ENCODE measurements at regions not wholly inside any gene's neighbourhood (a gene's known extent, or its start where the extent isn't known, plus 50 kb on each side); places are given as distances from the start of the nearest gene placed in this dataset.

GRCh38 chr22:47784991-47785390 lies 1022.5 kb downstream of the TBC1D22A start:
- no peaks in the 10 kb centered on the region for H3K36me3 ChIP-seq

DNA sequence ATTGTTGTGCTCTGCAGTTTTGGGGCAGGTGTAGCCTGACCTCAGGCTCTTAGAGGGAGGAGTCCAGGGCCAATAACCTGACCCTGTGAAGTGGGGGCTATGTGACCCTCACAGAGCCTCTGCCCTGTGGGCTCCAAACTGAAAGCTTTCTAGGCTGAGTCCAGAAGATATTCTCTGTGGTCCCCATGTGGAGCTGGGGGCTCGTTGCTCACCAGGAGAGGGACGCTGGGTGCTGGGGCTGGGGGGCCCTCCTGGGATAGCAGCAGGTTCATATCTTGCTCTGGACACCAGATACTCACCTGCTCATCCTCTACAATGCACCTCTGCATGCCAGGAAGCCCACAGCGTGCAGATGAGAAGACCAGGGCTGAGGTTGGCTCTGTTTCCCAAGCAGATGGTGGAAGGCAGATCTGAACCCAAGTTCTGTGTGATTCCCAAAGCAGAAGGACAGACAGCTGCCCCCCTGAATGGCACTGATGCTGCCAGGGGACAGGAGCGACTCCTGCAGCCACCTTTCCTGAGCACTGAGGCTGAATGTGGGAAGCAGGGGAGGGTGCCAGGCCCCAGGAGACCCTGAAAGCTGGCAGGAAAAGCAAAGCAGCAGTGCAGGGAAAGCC lies 1022.0 kb downstream of the TBC1D22A start:
- Histone ChIP-seq H3K27ac (no peak overlapping the region), H3K9me3 (peaks cover 0 to 17% of the 10 kb centered on the region in 2 donors), H3K36me3 (no peaks in the 10 kb centered on the region), H3K4me3 (no peak overlapping the region), H3K4me1 (no peaks in the 10 kb centered on the region), H3K27me3 (peaks cover 0 to 62% of the 10 kb centered on the region in 2 donors)
- no peak for TF ChIP-seq CTCF (IDR thresholded peaks at IDR 0.05)
- intact Hi-C loops (cut with DNase I), result no loop called here
- DNase-seq (no peak), ATAC-seq (no peak)

More at GRCh38 chr22:47784991-47785390, 1022.5 kb downstream of the TBC1D22A start:
- peaks cover 0 to 17% of the 10 kb centered on the region in 2 donors for H3K9me3 ChIP-seq
- no peak overlapping the region for H3K4me3 ChIP-seq
- intact Hi-C loops (cut with DNase I), result no loop called here
- H3K27me3 ChIP-seq, result peaks cover 0 to 62% of the 10 kb centered on the region in 2 donors
- H3K27ac ChIP-seq, result no peak overlapping the region
- TF ChIP-seq CTCF (IDR thresholded peaks at IDR 0.05), result no peak
- H3K4me1 ChIP-seq, result no peaks in the 10 kb centered on the region
- DNase-seq, result no peak
- no peak for ATAC-seq

DNA sequence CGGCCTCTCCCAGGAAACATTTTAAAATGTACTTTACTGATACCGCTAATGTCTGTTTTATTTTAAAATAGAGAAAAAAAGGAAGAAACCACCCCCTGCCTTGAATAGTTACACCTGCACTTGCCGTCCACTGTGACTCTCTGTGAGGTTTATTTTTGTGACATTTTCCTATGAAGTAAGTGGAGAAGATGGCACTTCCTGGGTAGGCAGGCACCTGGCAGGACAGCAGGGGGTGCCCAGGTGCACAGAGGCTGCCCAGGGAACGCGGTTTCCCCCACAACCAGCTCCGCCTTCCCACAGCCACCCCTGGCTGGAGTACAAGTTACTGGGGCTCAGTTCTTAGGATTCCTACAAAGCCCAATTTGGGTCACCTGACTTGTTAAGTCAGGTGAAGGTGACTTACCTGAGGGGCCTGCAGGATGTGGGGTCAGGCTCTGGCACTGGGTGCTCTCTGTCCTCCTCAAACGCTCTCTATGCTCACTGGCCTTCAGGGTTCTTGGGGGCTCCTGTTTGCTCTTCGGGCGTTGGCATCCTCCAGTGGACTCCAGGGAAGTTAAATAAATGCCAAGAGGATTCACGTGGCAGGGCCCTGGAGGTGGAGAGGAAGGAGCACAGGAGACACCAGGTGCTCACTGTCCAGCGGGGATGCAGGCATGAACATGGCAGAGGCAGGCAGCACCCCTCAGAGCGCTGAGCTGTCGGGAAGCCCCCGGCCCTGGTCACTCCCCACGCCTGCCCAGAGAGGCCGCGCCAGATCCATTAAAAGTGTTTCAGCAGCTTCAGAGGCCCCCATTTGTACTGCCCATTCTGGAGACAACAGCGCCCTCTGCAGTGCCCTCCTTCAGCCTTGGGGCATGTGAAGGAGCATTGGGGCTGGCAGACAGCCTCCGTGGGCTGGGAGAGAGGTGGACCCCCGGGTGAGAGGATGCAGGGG lies 1021.2 kb downstream of the TBC1D22A start:
- ATAC-seq (no peak), DNase-seq (no peak)
- H3K36me3 ChIP-seq, result no peaks in the 10 kb centered on the region
- H3K4me3 ChIP-seq, result no peak overlapping the region
- H3K9me3 ChIP-seq, result peaks cover 0 to 17% of the 10 kb centered on the region in 2 donors
- peaks cover 0 to 62% of the 10 kb centered on the region in 2 donors for H3K27me3 ChIP-seq
- no peak for TF ChIP-seq CTCF (IDR thresholded peaks at IDR 0.05)
- no peaks in the 10 kb centered on the region for H3K4me1 ChIP-seq
- intact Hi-C loops (cut with DNase I), result no loop called here
- no peak overlapping the region for H3K27ac ChIP-seq

DNA sequence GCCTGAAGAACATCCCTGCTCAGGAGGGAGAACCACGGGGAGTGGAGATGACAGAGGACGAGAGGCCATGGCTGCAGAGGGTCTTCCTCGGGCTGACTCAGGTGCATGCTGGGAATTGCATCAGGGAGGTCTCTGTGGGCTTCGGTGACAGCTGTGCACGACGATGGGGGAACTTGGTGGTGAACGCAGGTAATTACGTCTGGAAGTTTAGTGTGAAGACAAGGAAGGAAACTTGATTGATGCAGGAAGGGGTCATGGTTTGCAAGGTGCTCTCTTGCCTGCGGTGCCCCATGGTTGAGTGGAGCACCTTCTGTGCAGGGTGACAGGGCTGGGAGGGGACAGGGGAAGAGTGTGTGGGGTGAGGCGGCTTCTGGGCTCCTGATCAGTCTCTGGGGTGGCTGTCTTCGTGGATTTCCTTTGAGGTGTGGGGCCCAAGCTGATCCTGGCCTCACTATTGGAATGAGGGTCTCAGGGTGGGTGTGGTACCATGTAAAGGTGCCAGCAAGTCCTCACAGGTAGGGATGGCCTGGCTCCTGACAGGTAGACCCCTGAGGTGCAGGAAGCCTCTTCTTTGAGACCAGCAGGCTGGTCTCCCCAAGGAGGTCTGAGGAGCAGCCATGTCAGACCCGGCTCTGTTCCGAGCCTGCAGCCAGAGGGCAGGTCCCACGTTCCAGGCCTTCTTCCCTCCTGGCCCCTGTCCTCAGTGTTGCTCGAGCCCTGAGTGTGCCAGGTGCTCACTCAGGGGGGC lies 1020.1 kb downstream of the TBC1D22A start:
- Histone ChIP-seq H3K27me3 (peaks cover 0 to 58% of the 10 kb centered on the region in 2 donors), H3K27ac (no peak overlapping the region), H3K36me3 (no peaks in the 10 kb centered on the region), H3K4me1 (no peaks in the 10 kb centered on the region), H3K9me3 (peaks cover 0 to 17% of the 10 kb centered on the region in 2 donors), H3K4me3 (no peak overlapping the region)
- ATAC-seq (no peak), DNase-seq (no peak)
- intact Hi-C loops (cut with DNase I), result no loop called here
- no peak for TF ChIP-seq CTCF (IDR thresholded peaks at IDR 0.05)

All from left lung (tissue), 4 donors.